Right renal pelvis (tissue), 4 donors: ENCODE measurements at regions not wholly inside any gene's neighbourhood (a gene's known extent, or its start where the extent isn't known, plus 50 kb on each side); places are given as distances from the start of the nearest gene placed in this dataset.

Experiments
- DNase-seq, 4 donors: peaks; one replicate each; pipeline ENCODE4 v3.0.0-alpha.2; 2013; ENCODE audit warnings: low read depth in 4 of 4, low spot score in 3 of 4, missing footprints in 1 of 4

- no peak for DNase-seq
These were observed 667.3 kb downstream of the NPHP4 start for GRCh38 chr1:5324883-5325282.

- no peak for DNase-seq
These were observed 663.9 kb downstream of the AJAP1 start for GRCh38 chr1:5318143-5318816.

GRCh38 chr1:5317391-5317790 is 663.0 kb downstream of the AJAP1 start:
- no peak for DNase-seq

DNA sequence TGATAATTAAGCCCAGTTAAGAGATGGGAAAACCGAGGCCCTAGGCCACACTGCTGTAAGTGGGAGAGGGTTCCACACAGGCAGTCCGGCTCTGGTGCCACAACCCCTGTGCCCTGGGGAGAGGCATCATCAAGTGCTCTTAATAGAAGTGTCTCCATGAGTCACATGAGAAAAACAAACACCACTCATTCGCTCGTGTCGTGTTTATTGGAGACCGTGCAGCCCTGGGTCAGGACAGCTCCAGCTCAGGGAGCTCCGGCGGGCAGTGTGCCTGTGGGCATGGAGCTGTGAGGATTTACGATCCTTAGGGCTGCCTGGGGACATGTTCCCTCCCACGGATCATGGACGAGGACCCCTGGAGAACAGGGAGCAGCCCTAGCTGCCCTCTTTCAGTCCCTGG is 658.5 kb downstream of the AJAP1 start:
- no peak for DNase-seq

DNA sequence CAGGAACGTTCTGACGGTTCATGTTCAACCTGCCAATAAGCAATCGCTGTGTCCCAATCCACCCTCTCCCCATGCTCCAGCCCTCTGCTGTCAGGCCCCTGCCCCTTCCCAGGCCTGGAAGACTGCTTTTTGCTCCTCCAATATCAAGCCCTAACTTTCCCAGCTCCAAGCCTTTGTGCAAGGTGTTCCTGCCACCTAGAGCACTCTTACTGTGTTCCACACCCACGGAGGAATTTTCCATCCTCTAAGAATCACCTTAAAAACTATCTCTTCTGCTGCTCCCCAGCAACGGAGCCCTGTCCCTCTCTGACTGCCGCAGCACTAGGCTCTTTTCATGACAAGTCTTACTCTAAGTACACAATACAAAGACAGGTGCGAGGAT is 657.9 kb downstream of the AJAP1 start:
- DNase-seq: no peak

- DNase-seq: no peak
These were observed 657.4 kb downstream of the AJAP1 start for GRCh38 chr1:5311634-5312292.

DNA sequence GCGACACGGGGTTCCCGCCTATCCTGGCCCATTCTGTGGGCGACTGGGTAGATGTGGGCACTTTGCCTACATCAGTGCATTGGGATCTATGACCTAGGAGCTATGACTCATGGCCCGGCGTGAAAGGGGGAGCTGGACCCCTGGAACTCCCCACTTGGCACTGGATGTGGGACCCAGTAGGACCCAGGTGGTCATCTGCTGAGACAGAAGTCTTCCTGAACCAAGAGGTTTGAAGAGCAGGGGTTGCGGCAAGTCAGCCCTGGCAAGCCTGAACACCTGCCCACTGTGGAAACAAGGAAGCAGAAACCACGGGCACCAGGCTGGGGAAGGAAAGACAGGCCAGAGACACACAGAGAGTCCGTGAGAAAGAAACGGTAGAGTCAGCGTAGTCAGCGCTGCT is 656.7 kb downstream of the AJAP1 start:
- DNase-seq: no peak

DNA sequence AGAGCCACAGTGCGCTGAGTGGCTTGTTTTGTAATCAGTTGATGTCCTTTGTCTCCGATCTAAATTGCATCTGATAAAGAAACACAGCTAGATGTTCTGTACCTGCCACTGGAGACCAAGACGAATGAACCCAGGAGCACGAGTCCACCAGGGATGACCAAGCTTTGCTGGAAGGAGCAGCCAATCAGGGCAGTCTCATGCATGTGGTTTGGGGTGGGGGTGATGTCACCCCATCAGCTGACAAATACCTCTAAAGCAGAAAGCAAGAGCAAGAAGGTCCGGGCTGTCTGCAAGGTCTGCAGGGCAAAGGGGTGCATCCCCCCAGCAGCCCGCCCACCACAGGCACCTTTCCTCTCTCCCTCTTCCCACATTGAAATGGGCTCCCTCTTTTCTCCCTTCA is 653.8 kb downstream of the AJAP1 start:
- DNase-seq: no peak

DNA sequence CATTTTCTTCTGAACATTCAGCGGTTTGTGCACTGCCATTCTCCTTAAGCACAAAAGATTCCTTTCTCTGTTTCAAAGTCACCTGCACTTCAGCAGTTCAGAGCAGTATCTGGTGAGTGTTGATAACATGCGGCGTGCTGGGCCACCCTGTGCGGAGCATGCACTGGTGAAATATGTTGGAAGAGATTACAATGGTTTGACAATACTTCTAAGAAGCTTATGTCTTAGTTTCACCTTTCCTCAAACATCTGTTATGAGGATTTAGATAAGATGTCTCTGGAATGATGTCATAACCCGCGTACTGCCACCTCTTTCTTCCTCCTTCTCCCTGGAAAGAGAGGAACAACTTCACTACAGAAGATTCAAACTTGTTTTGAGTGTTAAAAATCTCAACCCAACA is 650.3 kb downstream of the AJAP1 start:
- no peak for DNase-seq

DNA sequence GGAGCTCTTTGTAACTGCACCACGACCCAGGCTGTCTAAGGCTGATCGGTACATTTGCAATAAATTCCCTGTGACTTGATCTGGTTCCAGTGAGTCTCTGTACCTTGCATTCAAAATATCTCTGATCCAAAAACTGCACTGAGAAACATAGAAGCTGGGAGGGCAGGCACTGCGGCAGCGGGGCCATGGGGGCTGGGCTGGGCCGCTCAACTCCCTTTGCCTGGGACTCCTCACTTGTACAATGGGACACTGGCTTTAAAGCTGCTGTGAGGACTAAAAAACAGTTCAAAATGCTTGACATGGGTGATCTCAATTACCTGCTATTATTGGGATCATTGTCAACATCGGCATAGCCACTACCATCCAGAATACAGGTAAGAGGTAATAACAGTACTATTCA is 644.0 kb downstream of the AJAP1 start:
- DNase-seq: no peak

DNA sequence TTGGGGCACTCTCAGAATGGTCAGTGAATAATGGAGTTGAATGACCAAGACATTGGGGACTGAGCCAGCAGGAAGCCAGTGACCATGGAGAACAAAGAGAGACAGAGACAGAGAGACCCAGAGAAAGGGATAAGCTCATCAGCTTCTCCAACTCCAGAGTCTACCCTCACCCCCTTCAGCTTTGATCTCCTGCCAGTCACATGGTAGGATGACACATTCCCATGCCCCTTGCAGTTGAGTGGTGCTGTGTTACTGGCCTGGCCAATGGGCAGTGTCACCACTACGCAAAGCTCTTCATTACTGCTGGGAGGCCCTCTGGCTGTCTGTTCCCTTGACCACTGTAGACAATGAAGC is 643.5 kb downstream of the AJAP1 start:
- no peak for DNase-seq

DNA sequence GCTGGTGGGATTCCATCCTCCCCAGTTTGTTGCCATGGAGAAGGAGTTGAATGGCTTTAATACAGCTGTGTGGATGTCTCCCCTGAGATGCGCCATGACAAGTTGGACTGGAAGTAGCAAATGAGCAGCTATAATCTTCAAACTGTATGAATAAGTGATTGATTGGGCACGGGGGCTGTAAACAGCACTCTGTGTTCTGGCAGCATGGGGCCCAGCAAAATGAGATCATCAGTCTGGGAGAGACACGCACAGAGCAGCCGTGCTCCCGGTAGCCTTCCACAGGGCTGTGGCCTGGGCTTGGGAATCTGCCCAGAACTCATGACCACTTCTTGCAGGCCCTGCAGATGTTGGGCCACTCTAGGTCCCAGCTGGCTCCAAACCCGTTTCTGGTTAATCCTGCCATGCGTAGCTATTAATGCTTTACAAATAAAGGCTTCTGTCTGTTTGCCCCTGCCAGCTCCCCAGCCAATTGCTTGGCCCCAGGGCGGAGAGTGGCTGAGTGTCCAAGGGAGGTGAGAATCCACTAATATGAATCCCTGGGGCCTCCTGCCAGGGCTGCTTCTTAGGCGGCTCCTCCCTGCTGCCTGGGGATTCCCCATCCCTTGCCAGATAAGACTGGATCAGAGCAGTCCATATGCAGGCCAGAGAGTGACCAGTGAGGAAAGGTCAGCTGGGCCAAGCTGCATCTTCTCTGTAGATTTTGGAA is 642.9 kb downstream of the AJAP1 start:
- DNase-seq: no peak

DNA sequence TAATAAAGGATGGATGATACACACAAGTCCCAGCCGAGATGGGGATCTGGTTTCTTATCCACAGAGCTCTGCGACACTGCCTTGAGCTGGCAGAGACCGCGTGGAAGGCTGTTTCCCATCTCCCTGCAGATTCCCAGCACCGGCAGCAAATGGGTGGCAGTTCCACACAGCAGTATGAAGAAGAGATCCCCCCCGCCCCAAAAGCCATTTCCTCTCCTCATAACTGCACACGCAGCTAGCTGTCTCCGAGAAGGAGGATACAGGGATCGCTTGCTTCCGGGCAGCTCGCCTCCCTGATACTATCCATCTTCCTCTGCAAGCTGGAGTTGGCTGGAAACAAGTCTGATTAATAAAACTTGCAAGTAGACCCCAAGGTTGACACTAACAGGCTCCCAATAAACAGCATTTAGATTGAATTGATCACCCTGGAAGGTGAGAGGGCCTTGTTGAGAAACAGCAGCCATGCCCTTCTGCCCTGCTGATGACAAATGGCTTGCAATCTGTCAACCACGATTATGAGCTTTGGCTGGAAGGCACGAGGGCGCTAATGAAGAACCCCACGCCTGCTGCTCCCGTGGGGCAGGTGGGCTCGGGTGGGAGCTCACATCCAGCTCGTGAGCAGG is 642.3 kb downstream of the AJAP1 start:
- no peak for DNase-seq

GRCh38 chr1:5296095-5296494 is 641.7 kb downstream of the AJAP1 start:
- no peak for DNase-seq

DNA sequence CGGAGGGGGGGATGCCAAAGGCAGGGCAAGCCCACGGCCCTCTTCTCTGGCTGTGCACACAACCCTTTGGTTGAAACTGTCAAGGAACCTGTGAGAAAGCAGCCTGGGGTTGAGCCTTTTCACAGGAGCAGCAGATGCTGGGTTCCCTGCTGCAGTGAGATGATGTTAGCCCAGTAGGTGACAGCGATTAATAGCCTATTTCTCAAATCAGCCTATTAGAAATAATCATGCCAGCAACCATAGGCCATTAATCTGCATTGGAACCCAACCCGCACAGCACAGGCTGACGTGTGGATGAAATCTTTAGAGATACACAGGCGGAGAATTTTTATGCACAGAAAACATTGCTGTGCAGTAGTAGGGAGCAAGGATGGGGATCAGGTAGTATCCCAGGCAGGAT is 637.5 kb downstream of the AJAP1 start:
- no peak for DNase-seq

- no peak for DNase-seq
These were observed 633.1 kb downstream of the AJAP1 start for GRCh38 chr1:5287178-5288150.

GRCh38 chr1:5286244-5286643 is 631.8 kb downstream of the AJAP1 start:
- DNase-seq: no peak

- DNase-seq: no peak
These were observed 620.1 kb downstream of the AJAP1 start for GRCh38 chr1:5274527-5274926.

DNA sequence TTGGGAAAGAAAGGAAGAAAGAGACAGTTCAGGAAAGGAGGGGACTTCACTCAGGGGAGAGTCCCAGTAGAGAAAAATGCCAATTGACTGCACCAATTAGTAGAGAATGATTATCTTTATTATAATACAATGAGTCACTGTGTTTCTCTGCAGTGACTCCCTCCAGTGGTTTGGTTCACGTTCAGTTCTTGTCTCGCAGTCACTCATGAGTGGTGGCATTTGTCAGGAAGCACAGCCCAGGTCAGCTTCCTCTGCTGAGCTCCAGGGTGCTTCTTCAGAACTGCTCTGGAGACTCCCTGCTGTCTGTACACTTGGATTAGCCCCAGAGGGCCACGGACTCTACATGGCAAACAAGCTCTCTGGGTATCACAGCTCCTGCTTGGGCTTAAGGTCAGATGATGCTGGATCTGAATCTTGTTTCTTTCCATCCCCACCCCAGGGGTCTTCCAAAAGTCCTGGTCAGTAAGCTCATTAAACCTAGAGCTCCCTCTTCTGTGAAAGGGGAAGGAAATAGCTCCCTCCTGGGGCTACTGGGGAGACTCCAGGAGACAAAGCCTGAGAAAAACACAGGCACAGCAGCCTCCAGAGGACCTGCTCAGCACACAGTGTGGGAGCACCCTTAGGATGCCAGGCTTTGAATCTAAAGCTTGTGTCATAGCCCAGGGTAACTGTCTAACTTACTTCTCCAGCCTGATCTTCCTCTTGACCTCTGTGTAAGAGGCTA is 619.0 kb downstream of the AJAP1 start:
- no peak for DNase-seq

DNA sequence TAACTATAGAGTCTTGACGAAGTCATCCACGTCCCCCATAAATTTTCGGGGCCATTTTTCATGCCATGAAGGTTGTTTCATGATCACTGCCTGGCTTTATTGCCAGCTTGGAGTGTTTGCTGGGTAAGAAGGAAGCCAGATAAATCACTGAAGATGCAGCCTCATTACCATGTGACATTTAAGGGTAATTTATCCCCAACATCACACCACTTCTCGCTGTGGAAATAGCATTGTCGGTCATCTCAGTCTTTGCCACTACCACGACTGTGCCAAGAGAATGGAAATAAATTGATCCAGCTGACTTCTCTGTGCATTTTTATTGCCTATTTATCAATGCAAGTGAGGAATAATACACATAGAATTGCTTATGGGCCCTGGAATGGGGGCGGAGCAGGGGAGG is 617.9 kb downstream of the AJAP1 start:
- no peak for DNase-seq
